RWPE2 (cell line): ENCODE measurements at regions not wholly inside any gene's neighbourhood (a gene's known extent, or its start where the extent isn't known, plus 50 kb on each side); places are given as distances from the start of the nearest gene placed in this dataset.

ENCODE experiments used
- ATAC-seq: fragments of 200-7000 bp; cut with Tn5 transposase; 3 replicates; pipeline ENCODE4 v1.9.1; 2021; ENCODE audit warnings: low read depth
- DNase-seq: peaks from one replicate; pipeline ENCODE4 v3.0.0-alpha.2; 2020; ENCODE audit warnings: low spot score
- H3K27ac ChIP-seq: fragments of 450-650 bp; 2 replicates; pipeline ENCODE4 v1.5.1; 2017; ENCODE audit warnings: mild to moderate bottlenecking; ENCODE audit not compliant: poor library complexity, severe bottlenecking
- H3K27me3 ChIP-seq: fragments of 250-450 bp; sonication (Bioruptor Pico); 2 replicates; pipeline ENCODE4 v1.5.1; 2021; ENCODE audit warnings: mild to moderate bottlenecking, moderate library complexity; ENCODE audit not compliant: insufficient read depth, poor library complexity, severe bottlenecking
- H3K36me3 ChIP-seq: fragments of 250-450 bp; sonication (Bioruptor Pico); 2 replicates; pipeline ENCODE4 v1.5.1; 2020; ENCODE audit warnings: low read depth, mild to moderate bottlenecking, moderate library complexity
- H3K4me1 ChIP-seq: fragments of 250-450 bp; sonication (Bioruptor Pico); 2 replicates; pipeline ENCODE4 v1.5.1; 2021; ENCODE audit warnings: mild to moderate bottlenecking, moderate library complexity; ENCODE audit not compliant: insufficient read depth, poor library complexity, severe bottlenecking
- H3K4me3 ChIP-seq: fragments of 250-450 bp; sonication (Bioruptor Pico); 2 replicates; pipeline ENCODE4 v1.5.1; 2021; ENCODE audit warnings: mild to moderate bottlenecking, moderate library complexity; ENCODE audit not compliant: severe bottlenecking
- H3K9me3 ChIP-seq: fragments of 250-450 bp; sonication (Bioruptor Pico); 2 replicates; pipeline ENCODE4 v1.5.1; 2021; ENCODE audit warnings: mild to moderate bottlenecking, moderate library complexity; ENCODE audit not compliant: severe bottlenecking
- TF ChIP-seq, protein P1 (sequence below): fragments of 450-650 bp; IDR thresholded peaks from one replicate; pipeline ENCODE4 v1.5.1; 2017; ENCODE audit warnings: mild to moderate bottlenecking, moderate library complexity; ENCODE audit not compliant: poor library complexity, severe bottlenecking

DNA sequence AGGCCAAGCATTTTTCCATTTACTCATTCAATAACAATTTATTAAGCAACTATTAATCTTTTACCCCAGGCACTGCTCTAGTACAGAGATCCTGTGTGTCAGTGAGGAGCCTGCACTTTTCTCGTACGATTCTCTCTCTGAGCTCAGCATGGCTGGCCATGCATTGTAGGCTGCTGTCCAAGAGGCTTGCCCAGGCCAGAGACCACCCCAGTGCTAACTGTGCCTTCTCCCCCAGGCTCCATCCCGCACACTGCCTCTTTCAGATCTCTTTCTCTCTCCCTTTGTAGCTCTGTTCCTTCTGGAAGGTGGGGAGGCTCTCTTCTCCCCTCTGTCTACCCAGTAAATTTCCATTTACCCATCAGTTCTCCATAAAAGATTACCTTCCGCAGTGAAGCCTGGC, 101.0 kb upstream of the IKZF1 start:
- Histone ChIP-seq H3K27ac (no peak overlapping the region), H3K36me3 (no peaks in the 10 kb centered on the region), H3K4me1 (no peaks in the 10 kb centered on the region), H3K9me3 (no peaks in the 10 kb centered on the region), H3K4me3 (no peak overlapping the region), H3K27me3 (no peaks in the 10 kb centered on the region)
- DNase-seq: no peak
- TF ChIP-seq, protein P1, sequence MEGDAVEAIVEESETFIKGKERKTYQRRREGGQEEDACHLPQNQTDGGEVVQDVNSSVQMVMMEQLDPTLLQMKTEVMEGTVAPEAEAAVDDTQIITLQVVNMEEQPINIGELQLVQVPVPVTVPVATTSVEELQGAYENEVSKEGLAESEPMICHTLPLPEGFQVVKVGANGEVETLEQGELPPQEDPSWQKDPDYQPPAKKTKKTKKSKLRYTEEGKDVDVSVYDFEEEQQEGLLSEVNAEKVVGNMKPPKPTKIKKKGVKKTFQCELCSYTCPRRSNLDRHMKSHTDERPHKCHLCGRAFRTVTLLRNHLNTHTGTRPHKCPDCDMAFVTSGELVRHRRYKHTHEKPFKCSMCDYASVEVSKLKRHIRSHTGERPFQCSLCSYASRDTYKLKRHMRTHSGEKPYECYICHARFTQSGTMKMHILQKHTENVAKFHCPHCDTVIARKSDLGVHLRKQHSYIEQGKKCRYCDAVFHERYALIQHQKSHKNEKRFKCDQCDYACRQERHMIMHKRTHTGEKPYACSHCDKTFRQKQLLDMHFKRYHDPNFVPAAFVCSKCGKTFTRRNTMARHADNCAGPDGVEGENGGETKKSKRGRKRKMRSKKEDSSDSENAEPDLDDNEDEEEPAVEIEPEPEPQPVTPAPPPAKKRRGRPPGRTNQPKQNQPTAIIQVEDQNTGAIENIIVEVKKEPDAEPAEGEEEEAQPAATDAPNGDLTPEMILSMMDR: no peak
- ATAC-seq: no peak

DNA sequence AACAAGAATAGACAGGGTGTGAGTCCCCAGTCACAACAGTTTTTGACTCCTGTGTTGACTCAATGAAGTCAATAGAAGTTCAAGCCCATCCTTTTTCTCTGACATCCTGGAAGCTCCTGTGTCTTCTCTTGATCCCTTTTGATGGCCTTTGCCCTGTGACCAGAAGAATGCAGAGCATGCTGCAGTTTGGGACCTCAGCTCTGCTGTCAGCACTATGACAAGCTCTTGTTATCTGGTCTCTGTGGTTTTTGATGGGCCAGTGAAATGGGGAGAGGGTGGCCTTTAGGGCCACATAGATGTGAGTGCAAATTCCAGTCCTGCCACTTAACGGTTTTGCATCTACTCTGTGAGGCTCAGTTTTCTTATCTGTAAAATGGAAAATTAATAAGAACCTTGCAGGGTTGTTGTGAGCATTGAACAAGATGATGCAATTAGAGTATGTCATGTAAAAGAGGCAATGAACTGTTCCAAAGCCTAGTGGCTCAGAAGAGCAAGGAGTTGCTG, 102.4 kb upstream of the IKZF1 start:
- TF ChIP-seq, protein P1: no peak

DNA sequence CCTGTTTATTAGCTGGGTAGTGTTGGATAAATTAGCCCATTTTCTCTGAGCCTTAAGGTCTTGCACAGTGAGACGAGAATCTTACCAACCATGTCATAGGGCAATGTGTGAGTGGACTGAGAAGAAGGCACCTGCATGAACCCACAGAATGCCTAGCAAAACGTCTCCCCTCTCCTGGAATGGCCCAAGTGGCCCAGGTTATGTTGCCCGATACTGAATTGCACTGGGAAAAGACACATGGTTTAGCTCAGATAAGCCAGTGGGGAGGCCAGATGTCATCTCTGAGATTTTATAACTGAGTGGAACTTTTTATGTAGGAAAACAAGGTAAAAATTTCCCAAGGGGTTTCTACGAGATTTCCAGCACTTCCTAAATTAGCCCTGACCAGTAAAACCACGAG, 104.7 kb upstream of the IKZF1 start:
- H3K27ac ChIP-seq: no peak overlapping the region
- TF ChIP-seq, protein P1: no peak
- ATAC-seq (no peak), DNase-seq (no peak)
- H3K27me3 ChIP-seq: peaks cover 5% of the 10 kb centered on the region
- no peaks in the 10 kb centered on the region for H3K9me3 ChIP-seq
- no peaks in the 10 kb centered on the region for H3K36me3 ChIP-seq
- H3K4me1 ChIP-seq: no peaks in the 10 kb centered on the region
- H3K4me3 ChIP-seq: no peak overlapping the region

More for the DNA sequence above, 102.4 kb upstream of the IKZF1 start:
- Histone ChIP-seq H3K27ac (no peak overlapping the region), H3K36me3 (no peaks in the 10 kb centered on the region), H3K9me3 (no peaks in the 10 kb centered on the region), H3K4me3 (no peak overlapping the region), H3K27me3 (peaks cover 4% of the 10 kb centered on the region), H3K4me1 (no peaks in the 10 kb centered on the region)
- DNase-seq: no peak
- ATAC-seq: no peak

DNA sequence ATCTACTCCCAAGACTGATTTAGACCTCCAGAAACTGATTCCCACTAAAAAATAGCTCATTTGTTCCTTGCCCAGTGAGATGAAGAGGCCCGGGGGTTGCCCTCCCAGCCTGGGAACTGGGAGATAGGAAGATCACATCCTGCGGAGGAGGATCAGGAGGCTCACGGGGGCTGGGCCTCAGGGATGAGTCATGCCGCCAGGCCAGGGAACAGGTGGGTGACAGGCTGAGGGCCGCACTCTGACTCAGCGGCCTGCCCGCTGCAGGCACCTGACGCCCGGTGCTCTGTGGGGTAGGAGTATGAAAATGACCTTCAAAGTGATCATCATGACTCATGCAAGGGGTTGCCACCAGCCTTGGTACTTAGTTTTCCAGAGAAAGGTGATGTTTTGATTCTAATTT, 104.5 kb upstream of the ZPBP start:
- no peak for DNase-seq

DNA sequence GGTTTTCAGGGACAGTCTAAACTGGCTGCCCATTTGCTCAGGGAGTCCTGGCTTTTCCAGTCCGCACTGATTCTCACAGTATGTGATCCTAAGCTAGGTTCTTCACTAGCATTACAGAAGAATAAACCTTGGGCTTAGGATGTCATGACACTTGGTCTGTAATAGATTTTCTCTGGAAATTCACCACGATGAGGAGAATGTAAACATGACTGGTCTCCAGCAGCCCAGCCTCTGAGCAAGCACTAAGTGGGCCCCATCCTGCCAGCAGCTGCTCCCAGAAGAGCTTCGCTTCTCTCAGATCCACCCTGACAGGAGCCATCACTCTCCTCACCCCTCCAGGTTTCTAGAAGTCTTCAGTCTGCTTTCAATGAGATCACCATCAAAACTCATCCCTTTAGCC, 103.7 kb upstream of the ZPBP start:
- no peak for ATAC-seq
- no peaks in the 10 kb centered on the region for H3K9me3 ChIP-seq
- no peak for DNase-seq
- no peaks in the 10 kb centered on the region for H3K4me1 ChIP-seq
- TF ChIP-seq, protein P1: no peak
- H3K27me3 ChIP-seq: peaks cover 11% of the 10 kb centered on the region
- no peak overlapping the region for H3K27ac ChIP-seq
- no peak overlapping the region for H3K4me3 ChIP-seq
- H3K36me3 ChIP-seq: no peaks in the 10 kb centered on the region

More for the DNA sequence above, 104.5 kb upstream of the ZPBP start:
- H3K4me1 ChIP-seq: no peaks in the 10 kb centered on the region
- no peaks in the 10 kb centered on the region for H3K9me3 ChIP-seq
- H3K4me3 ChIP-seq: no peak overlapping the region
- peaks cover 11% of the 10 kb centered on the region for H3K27me3 ChIP-seq
- TF ChIP-seq, protein P1: no peak
- H3K27ac ChIP-seq: no peak overlapping the region
- H3K36me3 ChIP-seq: no peaks in the 10 kb centered on the region
- peak; percentile 76 for ATAC-seq
